Esophagus muscularis mucosa (tissue), 3 donors: ENCODE measurements at regions not wholly inside any gene's neighbourhood (a gene's known extent, or its start where the extent isn't known, plus 50 kb on each side); places are given as distances from the start of the nearest gene placed in this dataset.

Source experiments
- CTCF ChIP-seq, 3 experiments: fragments of 200-600 bp in 2 of 3; fragments of 450-650 bp in 1 of 3; sonication (generic) in 2 of 3; IDR thresholded peaks; one replicate each; pipeline ENCODE4 v1.5.1; 2017 to 2019; ENCODE audit warnings: antibody characterized with exemption in 3 of 3, mild to moderate bottlenecking in 2 of 3, moderate library complexity in 1 of 3
- POLR2AphosphoS5 ChIP-seq, 2 donors: sonication (generic); formaldehyde crosslinking; IDR thresholded peaks; one replicate each; pipeline ENCODE4 v1.6.1; 2017; ENCODE audit warnings: antibody characterized with exemption in 2 of 2

- TF ChIP-seq CTCF (IDR thresholded peaks at IDR 0.05), result no peak
- no peak for TF ChIP-seq POLR2AphosphoS5 (IDR thresholded peaks at IDR 0.05)
These were observed 146.6 kb upstream of the PCSK5 start for GRCh38 chr9:75743855-75744254.
